ENCODE measurements at regions not wholly inside any gene's neighbourhood (a gene's known extent, or its start where the extent isn't known, plus 50 kb on each side); places are given as distances from the start of the nearest gene placed in this dataset.

DNA sequence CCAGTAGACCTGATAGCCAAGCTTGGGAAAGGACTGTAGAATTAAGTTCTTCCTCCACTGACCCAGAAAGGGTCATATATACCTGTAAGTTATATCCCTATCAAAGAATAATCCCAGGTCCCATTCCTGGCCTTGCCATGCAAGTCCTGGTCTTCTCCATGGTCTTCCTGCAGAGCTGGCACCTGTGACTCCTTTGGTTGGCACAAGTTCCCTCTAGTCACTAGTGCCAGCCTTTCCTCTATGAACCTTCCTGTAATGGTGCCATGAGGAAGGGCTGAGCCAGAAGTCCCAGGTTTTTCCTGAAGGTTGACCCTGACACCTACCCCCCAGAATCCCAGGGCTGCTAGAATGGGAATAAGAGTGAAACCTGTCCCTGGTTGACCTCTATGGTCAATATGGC is 54.1 kb upstream of the UNC5B start:
- H3K9me3 ChIP-seq (ENCODE audit: insufficient read depth, low read depth): no peaks in the 10 kb centered on the region
- TF ChIP-seq EZH2 (IDR thresholded peaks at IDR 0.05; ENCODE audit: low read depth): no peak
- TF ChIP-seq, protein P1, sequence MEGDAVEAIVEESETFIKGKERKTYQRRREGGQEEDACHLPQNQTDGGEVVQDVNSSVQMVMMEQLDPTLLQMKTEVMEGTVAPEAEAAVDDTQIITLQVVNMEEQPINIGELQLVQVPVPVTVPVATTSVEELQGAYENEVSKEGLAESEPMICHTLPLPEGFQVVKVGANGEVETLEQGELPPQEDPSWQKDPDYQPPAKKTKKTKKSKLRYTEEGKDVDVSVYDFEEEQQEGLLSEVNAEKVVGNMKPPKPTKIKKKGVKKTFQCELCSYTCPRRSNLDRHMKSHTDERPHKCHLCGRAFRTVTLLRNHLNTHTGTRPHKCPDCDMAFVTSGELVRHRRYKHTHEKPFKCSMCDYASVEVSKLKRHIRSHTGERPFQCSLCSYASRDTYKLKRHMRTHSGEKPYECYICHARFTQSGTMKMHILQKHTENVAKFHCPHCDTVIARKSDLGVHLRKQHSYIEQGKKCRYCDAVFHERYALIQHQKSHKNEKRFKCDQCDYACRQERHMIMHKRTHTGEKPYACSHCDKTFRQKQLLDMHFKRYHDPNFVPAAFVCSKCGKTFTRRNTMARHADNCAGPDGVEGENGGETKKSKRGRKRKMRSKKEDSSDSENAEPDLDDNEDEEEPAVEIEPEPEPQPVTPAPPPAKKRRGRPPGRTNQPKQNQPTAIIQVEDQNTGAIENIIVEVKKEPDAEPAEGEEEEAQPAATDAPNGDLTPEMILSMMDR (conservative IDR thresholded peaks at IDR 0.05): no peak
- DNase-seq: no peak
- intact Hi-C loops (cut with micrococcal nuclease; ENCODE audit: unreplicated experiment): no loop called here
- BruUV-seq (replicated peaks): no TSS peak
- no peaks in the 10 kb centered on the region for H4K20me1 ChIP-seq (ENCODE audit: insufficient read depth)
- H3K79me2 ChIP-seq (ENCODE audit: low read depth): no peaks in the 10 kb centered on the region
- no peak overlapping the region for H3K4me3 ChIP-seq
- peaks cover 13% of the 10 kb centered on the region for H3K27me3 ChIP-seq (ENCODE audit: insufficient read depth, low read depth)
- H3K4me2 ChIP-seq: no peak overlapping the region
- peaks cover 17% of the 10 kb centered on the region for H3K4me1 ChIP-seq (replicated peaks; ENCODE audit: insufficient read depth)
- H3K36me3 ChIP-seq (ENCODE audit: low read depth): no peaks in the 10 kb centered on the region
- ChIA-PET CTCF (no interaction called here), POLR2A (ENCODE audit: unreplicated experiment) (no interaction called here)
- H3K9me2 ChIP-seq (ENCODE audit: insufficient read depth): no peaks in the 10 kb centered on the region
- H3F3A ChIP-seq (ENCODE audit: insufficient read depth, low read depth): peaks cover 4% of the 10 kb centered on the region; the same call in 1 of the 2 replicates
- H2AFZ ChIP-seq: no peak overlapping the region
- no peak overlapping the region for H3K27ac ChIP-seq

- BruUV-seq (replicated peaks): no TSS peak
- Histone ChIP-seq H3K27ac (no peak overlapping the region), H3K79me2 (ENCODE audit: low read depth) (no peaks in the 10 kb centered on the region), H4K20me1 (ENCODE audit: insufficient read depth) (no peaks in the 10 kb centered on the region), H3K4me2 (no peak overlapping the region), H2AFZ (no peak overlapping the region), H3K36me3 (ENCODE audit: low read depth) (no peaks in the 10 kb centered on the region), H3K27me3 (ENCODE audit: insufficient read depth, low read depth) (0 out of 2 replicates have a peak, but pooled peaks cover 6% of the 10 kb centered on the region), H3K9me2 (ENCODE audit: insufficient read depth) (no peaks in the 10 kb centered on the region), H3K4me1 (replicated peaks; ENCODE audit: insufficient read depth) (peaks cover 17% of the 10 kb centered on the region), H3K4me3 (no peak overlapping the region), H3F3A (ENCODE audit: insufficient read depth, low read depth) (peaks cover 4% of the 10 kb centered on the region; the same call in 1 of the 2 replicates), H3K9me3 (ENCODE audit: insufficient read depth, low read depth) (no peaks in the 10 kb centered on the region)
- ChIA-PET CTCF (no interaction called here), POLR2A (ENCODE audit: unreplicated experiment) (no interaction called here)
- intact Hi-C loops (cut with micrococcal nuclease; ENCODE audit: unreplicated experiment): no loop called here
- TF ChIP-seq EZH2 (IDR thresholded peaks at IDR 0.05; ENCODE audit: low read depth): no peak
- DNase-seq: no peak
These were observed 53.5 kb upstream of the UNC5B start for GRCh38 chr10:71158902-71159301.

DNA sequence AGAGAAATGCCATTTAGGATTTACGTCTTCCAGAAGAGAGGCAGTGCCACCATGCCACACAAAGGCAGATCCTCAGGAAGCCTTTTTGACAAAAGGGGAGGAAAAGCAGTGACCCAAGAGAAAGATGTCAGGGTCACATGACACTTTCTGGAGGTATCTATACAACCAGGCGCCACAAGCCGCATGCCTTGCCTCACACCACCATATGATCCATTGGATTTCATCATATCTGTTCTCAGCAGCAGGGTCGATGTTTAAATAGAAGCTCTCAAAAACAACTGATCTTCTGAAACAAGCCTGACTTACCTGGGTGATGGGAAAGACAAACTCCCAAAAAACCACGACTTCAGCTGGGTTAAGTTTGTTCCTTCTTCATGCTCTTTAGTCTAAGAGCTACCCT is 52.5 kb upstream of the UNC5B start:
- intact Hi-C loops (cut with micrococcal nuclease; ENCODE audit: unreplicated experiment): no loop called here
- no TSS peak for BruUV-seq (replicated peaks)
- ChIA-PET CTCF (no interaction called here), POLR2A (ENCODE audit: unreplicated experiment) (interaction anchor here (0.6 kb wide), 1 partner anchor 613 kb away, joined by 6 read pairs; the partner anchor contains the start of gene VSIR)
- TF ChIP-seq, protein P1 (conservative IDR thresholded peaks at IDR 0.05): no peak
- TF ChIP-seq EZH2 (IDR thresholded peaks at IDR 0.05; ENCODE audit: low read depth): no peak
- Histone ChIP-seq H3K9me2 (ENCODE audit: insufficient read depth) (no peaks in the 10 kb centered on the region), H4K20me1 (ENCODE audit: insufficient read depth) (no peaks in the 10 kb centered on the region), H3K4me3 (no peak overlapping the region), H3K36me3 (ENCODE audit: low read depth) (no peaks in the 10 kb centered on the region), H3K79me2 (ENCODE audit: low read depth) (no peaks in the 10 kb centered on the region), H3K27ac (no peak overlapping the region), H3K4me2 (no peak overlapping the region), H3K9me3 (ENCODE audit: insufficient read depth, low read depth) (no peaks in the 10 kb centered on the region), H3F3A (ENCODE audit: insufficient read depth, low read depth) (peaks cover 4% of the 10 kb centered on the region; the same call in 1 of the 2 replicates), H2AFZ (no peak overlapping the region), H3K27me3 (ENCODE audit: insufficient read depth, low read depth) (no peaks in the 10 kb centered on the region), H3K4me1 (replicated peaks; ENCODE audit: insufficient read depth) (peaks cover 17% of the 10 kb centered on the region)
- no peak for DNase-seq

DNA sequence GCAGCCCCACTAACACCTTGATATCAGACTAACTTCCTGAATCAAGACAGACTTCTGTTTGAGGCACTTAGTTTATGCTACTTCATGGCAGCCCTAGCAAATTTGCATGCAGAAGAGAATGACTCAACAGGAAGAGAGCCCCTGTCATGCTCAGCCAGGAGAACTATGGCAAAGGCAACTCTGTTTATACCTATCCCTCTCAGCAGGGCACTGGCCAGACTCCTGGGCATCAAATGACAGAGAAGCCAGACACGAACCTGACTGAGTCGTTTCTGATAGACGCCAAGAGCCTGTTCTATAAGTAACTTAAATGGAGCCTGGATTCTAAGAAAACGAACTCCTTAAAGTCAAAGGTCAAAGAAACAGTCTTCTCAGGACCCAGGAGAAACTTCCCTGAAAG is 50.9 kb upstream of the UNC5B start:
- no peaks in the 10 kb centered on the region for H3K79me2 ChIP-seq (ENCODE audit: low read depth)
- peak overlapping the region; percentile 56 for H2AFZ ChIP-seq
- H3K27ac ChIP-seq: peak overlapping the region; percentile 37
- TF ChIP-seq EZH2 (IDR thresholded peaks at IDR 0.05; ENCODE audit: low read depth): no peak
- TF ChIP-seq, protein P1 (conservative IDR thresholded peaks at IDR 0.05): no peak
- H3K9me2 ChIP-seq (ENCODE audit: insufficient read depth): no peaks in the 10 kb centered on the region
- intact Hi-C loops (cut with micrococcal nuclease; ENCODE audit: unreplicated experiment): no loop called here
- peak; percentile 54 to 86 for DNase-seq
- H3K27me3 ChIP-seq (ENCODE audit: insufficient read depth, low read depth): no peaks in the 10 kb centered on the region; the same call in 1 of the 2 replicates
- H3K9me3 ChIP-seq (ENCODE audit: insufficient read depth, low read depth): no peaks in the 10 kb centered on the region
- H3K4me1 ChIP-seq (replicated peaks; ENCODE audit: insufficient read depth): peaks cover 17% of the 10 kb centered on the region
- H3K36me3 ChIP-seq (ENCODE audit: low read depth): no peaks in the 10 kb centered on the region
- CTCF ChIA-PET: no interaction called here
- peak overlapping the region; percentile 13; the same call in 1 of the 2 replicates for H3K4me3 ChIP-seq
- H3K4me2 ChIP-seq: peak overlapping the region; percentile 72
- POLR2A ChIA-PET (ENCODE audit: unreplicated experiment): no interaction called here
- H3F3A ChIP-seq (ENCODE audit: insufficient read depth, low read depth): peaks cover 4% of the 10 kb centered on the region; the same call in 1 of the 2 replicates
- no TSS peak for BruUV-seq (replicated peaks)
- no peaks in the 10 kb centered on the region for H4K20me1 ChIP-seq (ENCODE audit: insufficient read depth)
